HepG2 (cell line): ENCODE measurements at regions not wholly inside any gene's neighbourhood (a gene's known extent, or its start where the extent isn't known, plus 50 kb on each side); places are given as distances from the start of the nearest gene placed in this dataset.

ENCODE experiments used
- AGO2 ChIP-seq: fragments of 200-400 bp; formaldehyde crosslinking; optimal IDR thresholded peaks from 2 replicates; pipeline ENCODE3; 2017; ENCODE audit warnings: mild to moderate bottlenecking, low read depth, low read length, moderate library complexity
- CAMTA2 ChIP-seq: sonication (generic); formaldehyde crosslinking; IDR thresholded peaks from 2 replicates; pipeline ENCODE4 v1.4.0; 2020; ENCODE audit warnings: mild to moderate bottlenecking, missing genetic modification reagents, borderline replicate concordance
- CSRNP1 ChIP-seq: sonication (generic); formaldehyde crosslinking; IDR thresholded peaks from 2 replicates; pipeline ENCODE4 v1.8.1; 2023; ENCODE audit warnings: mild to moderate bottlenecking, missing genetic modification reagents
- ETV6 ChIP-seq: sonication (generic); formaldehyde crosslinking; conservative IDR thresholded peaks from 2 replicates; pipeline ENCODE4 v1.4.0; 2020; ENCODE audit warnings: missing genetic modification reagents
- GABPB1 ChIP-seq: IDR thresholded peaks from 2 replicates; pipeline ENCODE4 v1.6.1; 2016; ENCODE audit warnings: mild to moderate bottlenecking, missing genetic modification reagents, moderate library complexity, missing compliant biosample characterization
- HDAC6 ChIP-seq: fragments of 200-600 bp; sonication (generic); IDR thresholded peaks from 2 replicates; pipeline ENCODE4 v1.7.0; 2017; ENCODE audit warnings: mild to moderate bottlenecking, antibody characterized with exemption, low read length, low read depth
- HMGXB4 ChIP-seq, 2 experiments: sonication (generic) in 1 of 2; formaldehyde crosslinking in 1 of 2; IDR thresholded peaks; 2 replicates each; pipeline versions ENCODE4 v1.4.0 to v1.6.1; 2018 to 2020; ENCODE audit warnings: missing genetic modification reagents in 2 of 2, borderline replicate concordance in 1 of 2, low read depth in 1 of 2, mild to moderate bottlenecking in 1 of 2, missing biosample characterization in 1 of 2
- NFAT5 ChIP-seq: sonication (generic); formaldehyde crosslinking; IDR thresholded peaks from 2 replicates; pipeline ENCODE4 v1.4.0; 2020; ENCODE audit warnings: missing genetic modification reagents
- NFE2L2 ChIP-seq: fragments of 150-350 bp; IDR thresholded peaks from 2 replicates; pipeline ENCODE4 v1.6.1; 2014; ENCODE audit warnings: low read length
- PCBP2 ChIP-seq: fragments of 200-400 bp; formaldehyde crosslinking; optimal IDR thresholded peaks from 2 replicates; pipeline ENCODE3; 2018; ENCODE audit warnings: low read length, low read depth; ENCODE audit not compliant: poor library complexity, severe bottlenecking
- PHF8 ChIP-seq: sonication (generic); formaldehyde crosslinking; IDR thresholded peaks from 2 replicates; pipeline ENCODE4 v1.5.0; 2020; ENCODE audit warnings: missing genetic modification reagents
- SPEN ChIP-seq: sonication (generic); formaldehyde crosslinking; IDR thresholded peaks from 2 replicates; pipeline ENCODE4 v1.5.1; 2020; ENCODE audit warnings: low read depth, mild to moderate bottlenecking, missing genetic modification reagents
- ZMYM3 ChIP-seq: sonication (generic); formaldehyde crosslinking; IDR thresholded peaks from 2 replicates; pipeline ENCODE4 v1.5.1; 2020; ENCODE audit warnings: mild to moderate bottlenecking, missing genetic modification reagents
- ZNF263 ChIP-seq: sonication (generic); formaldehyde crosslinking; IDR thresholded peaks from 2 replicates; pipeline ENCODE4 v1.4.0; 2020; ENCODE audit warnings: missing genetic modification reagents
- ZNF430 ChIP-seq: sonication (generic); formaldehyde crosslinking; IDR thresholded peaks from 2 replicates; pipeline ENCODE4 v1.9.0; 2021; ENCODE audit warnings: mild to moderate bottlenecking, missing genetic modification reagents
- ZNF550 ChIP-seq: sonication (generic); formaldehyde crosslinking; IDR thresholded peaks from 2 replicates; pipeline ENCODE4 v1.4.0; 2020; ENCODE audit warnings: mild to moderate bottlenecking, missing genetic modification reagents, borderline replicate concordance
- ZNF564 ChIP-seq: sonication (generic); formaldehyde crosslinking; IDR thresholded peaks from 2 replicates; pipeline ENCODE4 v1.8.1; 2023; ENCODE audit warnings: mild to moderate bottlenecking, missing genetic modification reagents
- ZNF703 ChIP-seq: sonication (generic); formaldehyde crosslinking; IDR thresholded peaks from 2 replicates; pipeline ENCODE4 v1.5.1; 2020; ENCODE audit warnings: missing genetic modification reagents, mild to moderate bottlenecking, moderate library complexity, borderline replicate concordance
- ZSCAN12 ChIP-seq: sonication (generic); formaldehyde crosslinking; IDR thresholded peaks from 2 replicates; pipeline ENCODE4 v1.9.0; 2021; ENCODE audit warnings: mild to moderate bottlenecking, missing genetic modification reagents
- ZSCAN31 ChIP-seq: sonication (generic); formaldehyde crosslinking; IDR thresholded peaks from 2 replicates; pipeline ENCODE4 v1.5.0; 2020; ENCODE audit warnings: low read depth, mild to moderate bottlenecking, missing genetic modification reagents

- no peak for TF ChIP-seq PCBP2
- no peak for TF ChIP-seq ZMYM3
- TF ChIP-seq AGO2, result peak; percentile 75
- TF ChIP-seq ZNF430 (CRISPR knock-in tag), result no peak
- TF ChIP-seq PHF8, result peak; percentile 64
- TF ChIP-seq NFAT5 (CRISPR knock-in tag), result peak; percentile 83; the same call in 1 of the 2 replicates
- 0 out of 2 replicates have a peak, but pooled peaks have one; percentile 53 for TF ChIP-seq CSRNP1 (CRISPR knock-in tag)
- TF ChIP-seq CAMTA2 (CRISPR knock-in tag), result 0 out of 2 replicates have a peak, but pooled peaks have one; percentile 32
- no peak for TF ChIP-seq HDAC6
- peak; percentile 77; the same call in 1 of the 2 replicates for TF ChIP-seq GABPB1 (CRISPR knock-in tag)
- TF ChIP-seq HMGXB4 (CRISPR knock-in tag; IDR thresholded peaks at IDR 0.05; ENCODE audit: borderline replicate concordance in 1 of 2, low read depth in 1 of 2), result peak; percentile 73 to 85
- TF ChIP-seq ETV6 (CRISPR knock-in tag), result 0 out of 2 replicates have a peak, but pooled peaks have one; percentile 61
- TF ChIP-seq ZNF564 (CRISPR knock-in tag), result 0 out of 2 replicates have a peak, but pooled peaks have one; percentile 19
- peak; percentile 23; the same call in 1 of the 2 replicates for TF ChIP-seq ZNF263
- TF ChIP-seq ZNF550 (CRISPR knock-in tag), result no peak
- TF ChIP-seq SPEN, result peak; percentile 58
- TF ChIP-seq ZSCAN12 (CRISPR knock-in tag), result peak; percentile 67; the same call in 1 of the 2 replicates
- peak; percentile 25; the same call in 1 of the 2 replicates for TF ChIP-seq ZSCAN31 (CRISPR knock-in tag)
- no peak for TF ChIP-seq NFE2L2
- TF ChIP-seq ZNF703 (CRISPR knock-in tag), result no peak
These were observed 49.8 kb upstream of the BAHCC1 start (continued) for GRCh38 chr17:81345228-81346089.
